ENCODE measurements at regions not wholly inside any gene's neighbourhood (a gene's known extent, or its start where the extent isn't known, plus 50 kb on each side); places are given as distances from the start of the nearest gene placed in this dataset.
A peak's percentile ranks its signal among the peaks of the same experiment; 100 is the strongest.

- DNase-seq (ENCODE audit: low read depth, low spot score): no peak
These were observed 361.8 kb upstream of the CWC22 start for GRCh38 chr2:180368881-180369280.

- DNase-seq (ENCODE audit: low read depth, low spot score): peak; percentile 63
These were observed 360.7 kb upstream of the CWC22 start for GRCh38 chr2:180367815-180368214.

GRCh38 chr2:180366481-180366880, 359.4 kb upstream of the CWC22 start:
- DNase-seq (ENCODE audit: low read depth, low spot score): peak; percentile 7

GRCh38 chr2:180364719-180365118, 357.6 kb upstream of the CWC22 start:
- no peak for DNase-seq (ENCODE audit: low read depth, low spot score)

- no peak for DNase-seq (ENCODE audit: low read depth, low spot score)
These were observed 353.2 kb upstream of the CWC22 start for GRCh38 chr2:180360283-180360618.

- no peak for DNase-seq (ENCODE audit: low read depth, low spot score)
These were observed 352.6 kb upstream of the CWC22 start for GRCh38 chr2:180359522-180360282.

- DNase-seq (ENCODE audit: low read depth, low spot score): no peak
These were observed 351.4 kb upstream of the CWC22 start for GRCh38 chr2:180358458-180358857.

- no peak for DNase-seq (ENCODE audit: low read depth, low spot score)
These were observed 349.6 kb upstream of the CWC22 start for GRCh38 chr2:180356676-180357075.

GRCh38 chr2:180352620-180353019, 345.5 kb upstream of the CWC22 start:
- DNase-seq (ENCODE audit: low read depth, low spot score): no peak

- no peak for DNase-seq (ENCODE audit: low read depth, low spot score)
These were observed 342.7 kb upstream of the CWC22 start for GRCh38 chr2:180349809-180350208.

- no peak for DNase-seq (ENCODE audit: low read depth, low spot score)
These were observed 336.6 kb upstream of the CWC22 start for GRCh38 chr2:180343528-180344345.

GRCh38 chr2:180337136-180337535, 330.0 kb upstream of the CWC22 start:
- DNase-seq (ENCODE audit: low read depth, low spot score): no peak

GRCh38 chr2:180336550-180336949, 329.5 kb upstream of the CWC22 start:
- DNase-seq (ENCODE audit: low read depth, low spot score): no peak

- DNase-seq (ENCODE audit: low read depth, low spot score): no peak
These were observed 327.4 kb upstream of the CWC22 start for GRCh38 chr2:180334514-180334913.

GRCh38 chr2:180328795-180329422, 321.8 kb upstream of the CWC22 start:
- DNase-seq (ENCODE audit: low read depth, low spot score): no peak

GRCh38 chr2:180327185-180327584, 320.1 kb upstream of the CWC22 start:
- DNase-seq (ENCODE audit: low read depth, low spot score): no peak

GRCh38 chr2:180325416-180326120, 318.5 kb upstream of the CWC22 start:
- no peak for DNase-seq (ENCODE audit: low read depth, low spot score)

- DNase-seq (ENCODE audit: low read depth, low spot score): no peak
These were observed 317.1 kb upstream of the CWC22 start for GRCh38 chr2:180324182-180324581.

GRCh38 chr2:180322781-180323180, 315.7 kb upstream of the CWC22 start:
- no peak for DNase-seq (ENCODE audit: low read depth, low spot score)

GRCh38 chr2:180319586-180320405, 312.7 kb upstream of the CWC22 start:
- no peak for DNase-seq (ENCODE audit: low read depth, low spot score)

GRCh38 chr2:180314086-180314485, 307.0 kb upstream of the CWC22 start:
- DNase-seq (ENCODE audit: low read depth, low spot score): no peak

Data from astrocyte of the hippocampus (primary cell).